ENCODE measurements at regions not wholly inside any gene's neighbourhood (a gene's known extent, or its start where the extent isn't known, plus 50 kb on each side); places are given as distances from the start of the nearest gene placed in this dataset.

DNA sequence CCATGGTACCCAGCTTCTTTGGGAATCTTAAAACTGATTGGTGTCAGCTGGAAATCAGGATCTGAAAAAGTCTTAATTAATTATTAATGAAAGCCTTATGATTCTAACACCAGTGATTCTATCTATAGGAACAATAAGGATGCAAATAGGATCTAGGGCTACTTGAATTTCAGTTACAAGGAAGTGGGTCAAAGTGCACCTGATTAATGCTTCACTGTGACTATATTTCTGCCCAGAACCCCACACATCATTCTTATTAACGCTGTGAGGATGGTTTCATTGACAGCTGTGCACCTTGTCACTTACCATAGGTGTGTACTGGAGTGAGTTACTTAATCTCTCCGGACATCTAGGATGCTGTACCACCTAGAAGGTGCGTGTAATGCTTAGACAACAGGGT is 99.8 kb upstream of the ETV3 start:
- H3K4me1 Mint-ChIP-seq: no peaks in the 10 kb centered on the region
- no peak overlapping the region for H3K4me3 Mint-ChIP-seq
- H3K27ac Mint-ChIP-seq: no peak overlapping the region
- TF ChIP-seq, protein P1, sequence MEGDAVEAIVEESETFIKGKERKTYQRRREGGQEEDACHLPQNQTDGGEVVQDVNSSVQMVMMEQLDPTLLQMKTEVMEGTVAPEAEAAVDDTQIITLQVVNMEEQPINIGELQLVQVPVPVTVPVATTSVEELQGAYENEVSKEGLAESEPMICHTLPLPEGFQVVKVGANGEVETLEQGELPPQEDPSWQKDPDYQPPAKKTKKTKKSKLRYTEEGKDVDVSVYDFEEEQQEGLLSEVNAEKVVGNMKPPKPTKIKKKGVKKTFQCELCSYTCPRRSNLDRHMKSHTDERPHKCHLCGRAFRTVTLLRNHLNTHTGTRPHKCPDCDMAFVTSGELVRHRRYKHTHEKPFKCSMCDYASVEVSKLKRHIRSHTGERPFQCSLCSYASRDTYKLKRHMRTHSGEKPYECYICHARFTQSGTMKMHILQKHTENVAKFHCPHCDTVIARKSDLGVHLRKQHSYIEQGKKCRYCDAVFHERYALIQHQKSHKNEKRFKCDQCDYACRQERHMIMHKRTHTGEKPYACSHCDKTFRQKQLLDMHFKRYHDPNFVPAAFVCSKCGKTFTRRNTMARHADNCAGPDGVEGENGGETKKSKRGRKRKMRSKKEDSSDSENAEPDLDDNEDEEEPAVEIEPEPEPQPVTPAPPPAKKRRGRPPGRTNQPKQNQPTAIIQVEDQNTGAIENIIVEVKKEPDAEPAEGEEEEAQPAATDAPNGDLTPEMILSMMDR (IDR thresholded peaks at IDR 0.05): no peak
- no peak for DNase-seq
- H3K9me3 Mint-ChIP-seq: no peaks in the 10 kb centered on the region
- peaks cover 7% of the 10 kb centered on the region for H3K27me3 Mint-ChIP-seq (ENCODE audit: low read depth, poor library complexity)
- no peaks in the 10 kb centered on the region for H3K36me3 Mint-ChIP-seq (ENCODE audit: low read depth)

DNA sequence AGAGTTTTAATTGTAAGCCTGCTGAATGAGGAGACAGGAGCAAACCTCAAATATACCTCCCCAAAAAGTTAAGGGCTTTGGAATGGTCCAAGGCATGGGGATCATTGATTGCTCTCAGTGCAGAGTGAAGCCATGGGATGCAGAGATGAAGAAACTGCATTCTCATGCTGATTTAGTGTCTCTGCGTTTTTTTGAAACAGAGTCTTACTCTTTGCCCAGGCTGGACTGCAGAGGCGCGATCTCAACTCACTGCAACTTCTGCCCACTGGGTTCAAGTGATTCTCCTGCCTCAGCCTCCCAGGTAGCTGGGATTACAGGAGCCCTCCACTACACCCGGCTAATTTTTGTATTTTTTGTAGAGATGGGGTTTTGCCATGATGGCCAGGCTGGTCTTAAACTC is 99.3 kb upstream of the ETV3 start:
- no peak for DNase-seq
- H3K36me3 Mint-ChIP-seq (ENCODE audit: low read depth): no peaks in the 10 kb centered on the region
- H3K27ac Mint-ChIP-seq: no peak overlapping the region
- no peaks in the 10 kb centered on the region for H3K9me3 Mint-ChIP-seq
- TF ChIP-seq, protein P1 (IDR thresholded peaks at IDR 0.05): no peak
- H3K4me1 Mint-ChIP-seq: no peaks in the 10 kb centered on the region
- H3K27me3 Mint-ChIP-seq (ENCODE audit: low read depth, poor library complexity): peaks cover 7% of the 10 kb centered on the region
- H3K4me3 Mint-ChIP-seq: no peak overlapping the region

DNA sequence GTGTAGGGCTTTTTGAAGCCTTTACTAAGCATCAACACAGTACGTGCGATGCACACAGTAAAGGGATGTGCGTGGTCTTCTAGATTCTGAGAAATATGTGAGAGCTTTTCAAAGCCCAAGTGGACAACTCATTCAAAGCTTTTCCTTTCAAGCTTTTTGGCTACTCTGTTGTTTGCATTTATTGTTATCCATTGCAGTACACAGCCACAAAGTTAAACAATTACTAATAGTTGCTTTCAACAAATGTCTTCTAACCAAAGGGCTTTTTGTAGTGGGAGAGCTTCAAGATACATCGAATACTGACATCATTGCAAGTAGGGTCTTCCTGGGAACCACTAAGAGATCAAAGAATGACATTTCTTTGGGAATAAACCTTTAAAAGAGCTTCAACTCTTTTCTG is 97.9 kb upstream of the ETV3 start:
- no peak for DNase-seq
- Mint-ChIP-seq H3K27me3 (ENCODE audit: low read depth, poor library complexity) (peaks cover 10% of the 10 kb centered on the region), H3K36me3 (ENCODE audit: low read depth) (no peaks in the 10 kb centered on the region), H3K4me3 (no peak overlapping the region), H3K27ac (no peak overlapping the region), H3K4me1 (no peaks in the 10 kb centered on the region), H3K9me3 (no peaks in the 10 kb centered on the region)
- TF ChIP-seq, protein P1 (IDR thresholded peaks at IDR 0.05): no peak

DNA sequence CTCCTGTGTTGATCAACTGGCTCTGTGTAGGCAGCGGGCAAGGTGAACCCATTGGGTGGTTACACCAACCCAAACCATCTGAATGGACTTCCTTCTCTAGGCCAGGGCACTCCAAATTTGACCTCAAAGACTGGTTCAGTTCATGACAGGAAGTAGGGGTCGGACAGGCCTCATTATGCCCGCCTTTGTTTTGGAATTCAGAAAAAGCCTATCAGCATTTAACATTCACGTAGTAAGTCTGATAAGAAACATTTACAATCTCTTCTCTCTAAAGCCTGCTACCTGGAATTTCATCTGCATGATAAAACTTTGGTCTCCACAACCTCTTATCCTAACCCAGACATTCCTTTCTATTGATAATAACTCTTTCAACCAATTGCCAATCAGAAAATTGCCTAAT is 97.1 kb upstream of the ETV3 start:
- Mint-ChIP-seq H3K4me3 (no peak overlapping the region), H3K4me1 (no peaks in the 10 kb centered on the region), H3K36me3 (ENCODE audit: low read depth) (no peaks in the 10 kb centered on the region), H3K9me3 (no peaks in the 10 kb centered on the region), H3K27ac (no peak overlapping the region), H3K27me3 (ENCODE audit: low read depth, poor library complexity) (peaks cover 7% of the 10 kb centered on the region)
- DNase-seq: no peak
- TF ChIP-seq, protein P1 (IDR thresholded peaks at IDR 0.05): no peak

DNA sequence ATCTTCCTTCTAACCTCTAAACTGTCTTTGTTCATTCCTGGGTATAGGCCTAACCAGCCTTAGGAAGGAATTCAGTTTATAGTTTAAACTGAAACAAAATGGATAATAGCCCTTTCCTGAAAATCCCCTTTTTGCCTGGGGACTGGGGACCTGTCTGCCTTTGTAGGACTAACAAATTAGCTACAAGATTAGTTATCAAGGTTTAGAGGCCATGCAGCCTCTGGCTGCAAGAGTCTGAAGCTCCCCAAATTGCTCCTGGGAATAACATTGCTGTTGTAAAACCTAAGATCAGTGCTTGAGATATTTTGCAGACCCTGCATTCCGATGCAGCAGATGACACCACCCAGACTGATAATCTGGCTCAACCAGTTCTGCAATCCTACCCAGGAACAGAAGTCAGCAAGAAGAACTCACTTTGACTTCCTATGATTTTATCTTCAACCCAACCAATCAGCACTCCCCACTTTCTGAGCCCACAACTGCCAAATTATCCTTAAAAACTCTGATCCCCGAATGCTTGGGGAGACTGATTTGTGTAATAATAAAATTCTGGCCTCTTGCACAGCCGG is 96.6 kb upstream of the ETV3 start:
- no peaks in the 10 kb centered on the region for H3K9me3 Mint-ChIP-seq
- DNase-seq: no peak
- TF ChIP-seq, protein P1 (IDR thresholded peaks at IDR 0.05): no peak
- H3K4me3 Mint-ChIP-seq: no peak overlapping the region
- no peak overlapping the region for H3K27ac Mint-ChIP-seq
- no peaks in the 10 kb centered on the region for H3K36me3 Mint-ChIP-seq (ENCODE audit: low read depth)
- peaks cover 11% of the 10 kb centered on the region for H3K27me3 Mint-ChIP-seq (ENCODE audit: low read depth, poor library complexity)
- H3K4me1 Mint-ChIP-seq: no peaks in the 10 kb centered on the region

DNA sequence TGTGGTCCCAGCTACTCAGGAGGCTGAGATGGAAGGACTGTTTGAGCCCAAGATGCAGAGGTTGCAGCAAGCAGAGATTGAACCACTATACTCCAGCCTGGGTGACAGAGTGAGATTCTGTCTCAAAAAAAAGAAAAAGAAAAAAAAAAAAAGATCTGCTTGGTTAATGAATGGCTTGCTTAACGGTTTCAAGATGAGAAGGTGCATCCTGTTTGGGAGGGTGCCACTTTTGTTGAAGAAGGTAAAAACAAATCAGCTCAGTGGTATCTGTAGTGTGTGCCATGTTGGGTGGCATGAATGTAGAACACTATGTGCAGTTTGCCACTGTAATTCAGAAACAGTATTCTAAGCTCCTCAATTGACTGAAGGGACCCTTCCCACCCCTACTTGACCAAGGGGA is 94.9 kb upstream of the ETV3 start:
- no peaks in the 10 kb centered on the region for H3K9me3 Mint-ChIP-seq
- TF ChIP-seq, protein P1 (IDR thresholded peaks at IDR 0.05): no peak
- no peak overlapping the region for H3K4me3 Mint-ChIP-seq
- peaks cover 9% of the 10 kb centered on the region for H3K27me3 Mint-ChIP-seq (ENCODE audit: low read depth, poor library complexity)
- no peaks in the 10 kb centered on the region for H3K36me3 Mint-ChIP-seq (ENCODE audit: low read depth)
- no peak overlapping the region for H3K27ac Mint-ChIP-seq
- no peak for DNase-seq
- no peaks in the 10 kb centered on the region for H3K4me1 Mint-ChIP-seq
